Peyer's patch (tissue), 4 donors: ENCODE measurements at regions not wholly inside any gene's neighbourhood (a gene's known extent, or its start where the extent isn't known, plus 50 kb on each side); places are given as distances from the start of the nearest gene placed in this dataset.

Source experiments
- CTCF ChIP-seq, 6 experiments: fragments of 450-650 bp in 4 of 6; fragments of 200-600 bp in 2 of 6; sonication (generic) in 1 of 6; IDR thresholded peaks; one replicate each; pipeline ENCODE4 v1.5.1; 2017 to 2019; ENCODE audit warnings: antibody characterized with exemption in 6 of 6, mild to moderate bottlenecking in 3 of 6, moderate library complexity in 1 of 6
- POLR2A ChIP-seq, 2 donors: fragments of 450-650 bp; IDR thresholded peaks; one replicate each; pipeline ENCODE4 v1.5.1; 2017; ENCODE audit warnings: antibody characterized with exemption in 2 of 2, mild to moderate bottlenecking in 2 of 2, moderate library complexity in 2 of 2

GRCh38 chr7:45240926-45241325 is 83.3 kb downstream of the RAMP3 start:
- TF ChIP-seq CTCF (IDR thresholded peaks at IDR 0.05) (no peak), POLR2A (IDR thresholded peaks at IDR 0.05) (no peak)
